OCI-M2 (cell line): ENCODE measurements at regions not wholly inside any gene's neighbourhood (a gene's known extent, or its start where the extent isn't known, plus 50 kb on each side); places are given as distances from the start of the nearest gene placed in this dataset.
"Not testable (repeated sequence)": the region's sequence is repeated elsewhere in the genome, so short reads cannot be mapped to it uniquely, and the experiment has no call there.

Source experiments
- DNase-seq: peaks from one replicate; lab custom pipeline; 2025; ENCODE audit not compliant: unreplicated experiment; lab: John Stamatoyannopoulos, UW

GRCh38 chr20:51132279-51132678 lies 109.4 kb upstream of the KCNG1 start:
- no peak for DNase-seq

DNA sequence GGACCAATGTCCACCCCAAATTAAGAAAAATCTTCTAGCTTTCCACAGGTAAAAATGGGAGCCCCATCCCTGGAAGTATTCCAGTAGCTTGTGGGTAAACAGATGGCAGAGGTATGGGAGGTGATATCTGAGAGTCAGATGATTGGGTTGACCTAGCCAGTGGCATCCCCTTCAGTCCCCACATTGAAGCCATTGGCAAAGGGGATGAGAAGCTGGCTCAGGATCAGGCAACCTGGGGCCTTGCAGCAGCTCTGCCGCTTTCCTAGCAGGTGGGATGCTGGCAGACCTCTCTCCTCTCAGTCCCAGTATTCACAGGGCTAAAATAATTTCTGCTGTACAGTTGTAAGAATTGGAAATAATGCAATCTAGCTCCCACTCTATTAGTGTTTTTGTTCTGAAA lies 108.9 kb upstream of the KCNG1 start:
- DNase-seq: no peak

DNA sequence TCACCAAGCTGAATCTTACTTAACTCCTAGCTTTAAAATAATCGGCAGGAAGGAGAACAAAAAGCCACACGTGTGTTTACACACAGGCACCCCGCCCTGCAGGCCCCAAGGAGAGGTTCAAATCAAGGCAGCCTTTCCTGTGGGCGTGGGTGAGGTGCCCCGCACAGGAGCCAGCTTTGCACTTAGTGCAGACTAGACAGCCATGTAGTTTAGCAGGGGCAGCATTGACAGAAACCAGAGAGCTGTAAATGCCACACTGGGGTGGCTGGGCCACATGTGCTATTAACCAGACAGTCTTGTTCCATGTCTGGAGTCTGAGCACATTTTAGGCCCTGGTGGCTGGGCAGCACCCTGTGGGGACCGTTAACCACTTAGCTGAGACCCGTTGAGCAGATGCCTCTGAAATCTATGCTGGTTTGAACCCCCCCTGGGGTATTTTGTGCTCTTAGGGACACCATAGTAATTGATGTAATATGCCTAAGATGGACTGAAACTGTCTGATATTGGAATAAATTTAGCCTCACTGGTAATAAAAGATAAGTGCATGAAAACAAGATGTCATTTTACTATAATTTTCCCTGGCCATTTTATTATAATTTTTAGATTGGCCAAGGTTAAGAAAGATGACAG lies 106.4 kb upstream of the KCNG1 start:
- no peak for DNase-seq

- no peak for DNase-seq
Measured at GRCh38 chr20:51128198-51128597, 105.3 kb upstream of the KCNG1 start.

DNA sequence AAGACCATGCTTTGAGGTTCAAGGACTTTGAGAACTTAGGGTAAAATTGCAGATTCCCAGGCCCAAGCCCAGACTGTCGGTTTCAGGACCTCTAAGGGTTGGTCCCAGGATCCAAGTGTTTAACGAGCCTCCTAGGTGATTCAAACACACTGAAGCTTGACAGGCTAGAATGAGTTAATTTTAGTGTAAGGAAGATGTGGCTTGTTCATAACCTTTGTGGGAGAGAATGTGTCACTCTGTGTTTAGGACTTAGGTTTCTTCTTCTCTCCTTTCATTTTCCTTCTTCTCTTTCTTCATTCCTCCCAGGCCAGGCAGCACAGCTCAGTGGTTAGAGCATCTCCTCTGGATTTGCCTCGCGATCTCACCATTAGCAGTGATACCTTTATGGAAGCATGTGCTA lies 104.8 kb upstream of the KCNG1 start:
- DNase-seq: no peak

- DNase-seq: no peak
Measured at GRCh38 chr20:51126337-51126736, 103.4 kb upstream of the KCNG1 start.

DNA sequence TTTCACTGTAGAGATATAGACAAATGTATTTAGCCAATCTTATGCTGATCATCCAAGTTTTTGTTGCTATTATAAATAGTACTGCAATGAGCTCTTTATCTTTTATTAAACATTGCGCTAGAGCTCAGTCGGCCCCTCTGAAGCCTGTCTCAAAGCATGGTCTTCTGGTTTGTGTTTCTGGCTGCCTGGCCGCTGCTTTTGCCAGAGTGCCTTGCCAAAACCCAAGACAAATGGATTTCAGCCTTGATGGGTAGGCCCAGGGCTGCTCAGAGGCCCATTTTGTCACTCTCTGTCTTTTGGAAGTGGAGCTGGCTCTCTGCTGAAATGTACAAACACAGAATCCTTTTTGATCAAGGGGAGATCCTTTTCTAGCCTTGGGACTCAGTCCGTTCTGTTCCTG lies 102.9 kb upstream of the KCNG1 start:
- DNase-seq: no peak

DNA sequence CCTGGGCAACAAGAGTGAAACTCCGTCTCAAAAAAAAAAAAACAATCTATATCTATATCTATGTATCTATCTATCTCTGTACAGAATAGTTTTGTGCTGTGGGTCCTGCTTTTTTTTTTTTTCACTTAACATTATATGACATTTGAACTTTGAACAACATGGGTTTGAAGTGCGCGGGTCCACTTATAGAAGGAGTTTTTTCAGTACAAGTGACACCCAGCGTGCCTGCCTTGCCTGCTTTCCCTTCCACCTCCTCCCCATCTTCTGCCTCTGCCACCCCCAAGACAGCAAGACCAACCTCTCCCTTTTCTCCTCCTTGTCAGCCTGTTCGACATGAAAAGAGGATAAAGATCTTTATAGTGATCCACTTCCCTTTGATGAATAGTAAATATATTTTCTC lies 102.2 kb upstream of the KCNG1 start:
- DNase-seq: no peak

DNA sequence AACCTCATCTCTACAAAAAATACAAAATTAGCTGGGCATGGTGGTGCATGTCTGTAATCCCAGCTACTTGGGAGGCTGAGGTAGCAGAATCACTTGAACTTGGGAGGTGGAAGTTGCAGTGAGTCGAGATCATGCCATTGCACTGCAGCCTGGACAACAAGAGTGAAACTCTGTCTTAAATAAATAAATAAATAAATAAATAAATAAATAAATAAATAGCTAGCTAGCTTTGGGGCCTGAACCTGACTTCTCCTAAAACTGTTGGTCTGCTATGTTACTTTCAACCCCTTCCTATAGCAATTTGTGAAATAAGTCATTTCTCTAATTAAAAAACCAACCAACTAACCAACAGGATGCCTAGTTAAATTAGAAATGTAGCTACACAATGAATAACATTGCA lies 101.0 kb upstream of the KCNG1 start:
- DNase-seq: not testable (repeated sequence)

DNA sequence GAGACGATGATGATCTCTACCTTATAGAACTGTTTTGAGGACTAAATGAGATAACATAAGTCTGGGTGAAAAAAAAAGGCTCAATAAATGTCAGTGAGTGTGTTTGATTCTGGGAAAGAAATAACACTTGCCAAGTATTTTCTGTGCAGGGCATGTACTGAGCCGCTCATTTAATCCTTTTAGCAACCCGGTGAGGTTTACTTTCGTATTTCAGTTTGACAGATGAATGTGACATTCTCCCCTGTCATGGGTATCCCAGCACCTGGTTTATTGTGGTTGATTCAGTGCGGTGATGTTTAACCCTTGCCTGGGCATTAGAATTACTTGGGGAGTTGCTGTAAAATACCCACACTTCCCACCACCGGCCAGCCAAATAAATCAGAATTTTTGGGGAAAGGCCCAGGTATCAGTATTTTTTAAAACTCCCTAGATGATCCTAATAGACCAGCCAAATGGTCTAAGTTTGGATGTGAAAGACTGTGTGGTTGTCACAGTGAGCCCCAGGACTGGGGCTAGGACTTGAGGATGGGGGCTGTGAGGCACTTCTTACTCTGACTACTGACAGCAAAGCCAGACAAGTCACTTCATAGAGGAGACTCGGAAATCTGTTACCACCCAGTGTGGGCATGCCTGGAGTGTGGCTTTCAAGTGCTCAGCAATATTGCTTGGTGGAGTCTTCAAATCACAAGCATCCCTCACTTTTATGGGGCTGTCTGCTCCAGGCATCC lies 100.2 kb upstream of the KCNG1 start:
- no peak for DNase-seq

GRCh38 chr20:51121901-51122412 lies 99.0 kb upstream of the KCNG1 start:
- no peak for DNase-seq

DNA sequence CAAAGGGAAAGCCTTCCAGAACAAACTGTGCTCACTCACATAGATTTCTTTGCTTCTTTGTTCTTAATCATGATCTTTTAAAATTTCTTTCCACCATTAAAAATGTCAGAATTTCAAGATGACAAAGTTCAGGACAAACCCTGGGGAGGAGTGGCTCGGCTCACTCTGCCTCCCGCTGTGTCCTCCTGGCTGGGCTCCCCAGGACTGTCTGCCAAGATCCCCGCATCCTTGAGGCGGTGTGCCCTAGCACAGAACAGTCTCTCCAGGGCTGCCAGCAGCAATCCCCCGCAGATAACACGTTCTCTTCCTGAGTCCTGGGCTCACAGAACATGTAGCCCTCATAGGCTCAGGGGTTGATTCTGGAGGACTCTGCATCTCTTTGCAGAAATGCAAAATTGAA lies 98.4 kb upstream of the KCNG1 start:
- no peak for DNase-seq

GRCh38 chr20:51120868-51121267 lies 98.0 kb upstream of the KCNG1 start:
- no peak for DNase-seq

GRCh38 chr20:51120438-51120837 lies 97.5 kb upstream of the KCNG1 start:
- no peak for DNase-seq

GRCh38 chr20:51119914-51120313 lies 97.0 kb upstream of the KCNG1 start:
- DNase-seq: no peak

GRCh38 chr20:51118985-51119527 lies 96.1 kb upstream of the KCNG1 start:
- no peak for DNase-seq

DNA sequence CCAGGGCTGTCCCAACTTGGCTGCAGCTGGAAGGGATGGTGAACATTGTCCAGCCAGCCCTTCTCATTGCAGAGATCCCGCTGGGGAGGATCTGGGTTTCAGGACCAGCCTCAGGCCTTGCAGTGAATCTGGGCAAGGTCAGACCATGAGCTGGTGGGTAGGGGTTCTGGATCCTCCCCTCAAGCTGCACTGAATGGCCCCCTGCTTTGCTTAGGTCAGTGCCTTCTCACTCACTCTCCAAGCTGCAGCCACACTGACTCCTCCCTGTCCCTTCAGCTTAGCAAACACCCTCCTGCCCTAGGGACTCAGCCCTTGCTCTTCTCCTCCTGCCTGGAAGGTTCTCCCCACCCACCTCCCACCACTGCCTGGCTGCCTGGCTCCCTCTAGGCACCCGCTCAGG lies 95.3 kb upstream of the KCNG1 start:
- no peak for DNase-seq

GRCh38 chr20:51116765-51117686 lies 94.1 kb upstream of the KCNG1 start:
- DNase-seq: no peak

- DNase-seq: no peak
Measured at GRCh38 chr20:51111290-51111689, 88.4 kb upstream of the KCNG1 start.

DNA sequence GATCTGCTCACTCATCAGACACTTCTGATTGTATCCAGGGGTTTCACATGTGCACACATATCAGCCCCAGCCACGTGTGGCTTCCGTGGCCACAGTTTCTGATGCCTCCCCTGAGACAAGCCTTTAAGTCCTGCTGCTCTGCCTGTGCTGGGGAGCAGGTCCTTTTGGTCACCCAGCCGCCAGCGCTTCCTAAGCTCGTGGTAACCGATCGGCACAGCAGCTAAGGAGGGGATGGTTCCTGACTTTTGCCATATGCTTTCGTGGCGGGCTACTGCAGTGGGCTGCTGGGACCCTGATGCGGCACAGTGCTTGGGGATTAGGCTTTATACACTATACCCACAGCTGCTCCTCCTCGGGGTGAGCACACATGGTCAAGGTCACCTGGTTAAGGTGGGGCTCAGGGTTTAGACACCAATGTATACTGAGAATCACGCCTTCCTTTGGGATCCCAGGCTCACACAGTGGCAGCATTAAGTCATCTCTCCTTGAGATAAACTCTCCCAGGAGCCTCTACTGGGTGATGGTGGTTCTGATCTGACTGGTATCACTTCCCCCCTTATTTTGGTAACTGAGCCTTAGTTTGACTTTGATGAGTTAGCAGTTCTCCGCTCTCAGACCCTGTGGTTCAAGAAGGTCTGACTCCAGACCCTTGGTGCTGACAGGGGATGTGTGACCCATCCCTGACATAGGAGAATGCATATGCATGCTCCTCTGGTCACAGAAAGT lies 85.9 kb upstream of the KCNG1 start:
- no peak for DNase-seq

- no peak for DNase-seq
Measured at GRCh38 chr20:51106011-51106410, 83.1 kb upstream of the KCNG1 start.
